ENCODE measurements at regions not wholly inside any gene's neighbourhood (a gene's known extent, or its start where the extent isn't known, plus 50 kb on each side); places are given as distances from the start of the nearest gene placed in this dataset.

GRCh38 chr3:30288830-30289229 is 317.6 kb upstream of the TGFBR2 start (continued):
- TF ChIP-seq, protein P1, sequence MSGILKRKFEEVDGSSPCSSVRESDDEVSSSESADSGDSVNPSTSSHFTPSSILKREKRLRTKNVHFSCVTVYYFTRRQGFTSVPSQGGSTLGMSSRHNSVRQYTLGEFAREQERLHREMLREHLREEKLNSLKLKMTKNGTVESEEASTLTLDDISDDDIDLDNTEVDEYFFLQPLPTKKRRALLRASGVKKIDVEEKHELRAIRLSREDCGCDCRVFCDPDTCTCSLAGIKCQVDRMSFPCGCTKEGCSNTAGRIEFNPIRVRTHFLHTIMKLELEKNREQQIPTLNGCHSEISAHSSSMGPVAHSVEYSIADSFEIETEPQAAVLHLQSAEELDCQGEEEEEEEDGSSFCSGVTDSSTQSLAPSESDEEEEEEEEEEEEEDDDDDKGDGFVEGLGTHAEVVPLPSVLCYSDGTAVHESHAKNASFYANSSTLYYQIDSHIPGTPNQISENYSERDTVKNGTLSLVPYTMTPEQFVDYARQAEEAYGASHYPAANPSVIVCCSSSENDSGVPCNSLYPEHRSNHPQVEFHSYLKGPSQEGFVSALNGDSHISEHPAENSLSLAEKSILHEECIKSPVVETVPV (CRISPR knock-in tag; IDR thresholded peaks at IDR 0.05), result no peak
- no peak for TF ChIP-seq GLIS3 (CRISPR knock-in tag; IDR thresholded peaks at IDR 0.05)
- no peak for TF ChIP-seq TOX (CRISPR knock-in tag; IDR thresholded peaks at IDR 0.05; ENCODE audit: borderline replicate concordance)
- no peak for TF ChIP-seq ZNF8 (CRISPR knock-in tag; IDR thresholded peaks at IDR 0.05)
- TF ChIP-seq ZC3H10 (CRISPR knock-in tag; IDR thresholded peaks at IDR 0.05), result no peak
- no peak for TF ChIP-seq OSR1 (CRISPR knock-in tag; IDR thresholded peaks at IDR 0.05)
- TF ChIP-seq ZFP3 (CRISPR knock-in tag; IDR thresholded peaks at IDR 0.05), result no peak
- no peak for TF ChIP-seq CSDC2 (CRISPR knock-in tag; IDR thresholded peaks at IDR 0.05)
- no peak for TF ChIP-seq ISL1 (CRISPR knock-in tag; IDR thresholded peaks at IDR 0.05)
- TF ChIP-seq TCF4 (CRISPR knock-in tag; IDR thresholded peaks at IDR 0.05; ENCODE audit: borderline replicate concordance), result no peak
- no peak for TF ChIP-seq ZFP30 (CRISPR knock-in tag; IDR thresholded peaks at IDR 0.05)
- TF ChIP-seq, protein P2, sequence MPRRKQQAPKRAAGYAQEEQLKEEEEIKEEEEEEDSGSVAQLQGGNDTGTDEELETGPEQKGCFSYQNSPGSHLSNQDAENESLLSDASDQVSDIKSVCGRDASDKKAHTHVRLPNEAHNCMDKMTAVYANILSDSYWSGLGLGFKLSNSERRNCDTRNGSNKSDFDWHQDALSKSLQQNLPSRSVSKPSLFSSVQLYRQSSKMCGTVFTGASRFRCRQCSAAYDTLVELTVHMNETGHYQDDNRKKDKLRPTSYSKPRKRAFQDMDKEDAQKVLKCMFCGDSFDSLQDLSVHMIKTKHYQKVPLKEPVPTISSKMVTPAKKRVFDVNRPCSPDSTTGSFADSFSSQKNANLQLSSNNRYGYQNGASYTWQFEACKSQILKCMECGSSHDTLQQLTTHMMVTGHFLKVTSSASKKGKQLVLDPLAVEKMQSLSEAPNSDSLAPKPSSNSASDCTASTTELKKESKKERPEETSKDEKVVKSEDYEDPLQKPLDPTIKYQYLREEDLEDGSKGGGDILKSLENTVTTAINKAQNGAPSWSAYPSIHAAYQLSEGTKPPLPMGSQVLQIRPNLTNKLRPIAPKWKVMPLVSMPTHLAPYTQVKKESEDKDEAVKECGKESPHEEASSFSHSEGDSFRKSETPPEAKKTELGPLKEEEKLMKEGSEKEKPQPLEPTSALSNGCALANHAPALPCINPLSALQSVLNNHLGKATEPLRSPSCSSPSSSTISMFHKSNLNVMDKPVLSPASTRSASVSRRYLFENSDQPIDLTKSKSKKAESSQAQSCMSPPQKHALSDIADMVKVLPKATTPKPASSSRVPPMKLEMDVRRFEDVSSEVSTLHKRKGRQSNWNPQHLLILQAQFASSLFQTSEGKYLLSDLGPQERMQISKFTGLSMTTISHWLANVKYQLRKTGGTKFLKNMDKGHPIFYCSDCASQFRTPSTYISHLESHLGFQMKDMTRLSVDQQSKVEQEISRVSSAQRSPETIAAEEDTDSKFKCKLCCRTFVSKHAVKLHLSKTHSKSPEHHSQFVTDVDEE (CRISPR knock-in tag; IDR thresholded peaks at IDR 0.05), result no peak

GRCh38 chr3:30289324-30289723 is 317.1 kb upstream of the TGFBR2 start:
- TF ChIP-seq POU6F1 (CRISPR knock-in tag; IDR thresholded peaks at IDR 0.05; ENCODE audit: borderline replicate concordance, low read depth), result no peak
- no peak for TF ChIP-seq SNAI2 (CRISPR knock-in tag; IDR thresholded peaks at IDR 0.05)
- no peak for TF ChIP-seq ZNF70 (CRISPR knock-in tag; IDR thresholded peaks at IDR 0.05)
- TF ChIP-seq ISL1 (CRISPR knock-in tag; IDR thresholded peaks at IDR 0.05), result no peak
- TF ChIP-seq CSDC2 (CRISPR knock-in tag; IDR thresholded peaks at IDR 0.05), result no peak
- no peak for TF ChIP-seq TOX (CRISPR knock-in tag; IDR thresholded peaks at IDR 0.05; ENCODE audit: borderline replicate concordance)
- TF ChIP-seq ZNF565 (CRISPR knock-in tag; conservative IDR thresholded peaks at IDR 0.05; ENCODE audit: low read depth), result no peak
- no peak for TF ChIP-seq GLIS3 (CRISPR knock-in tag; IDR thresholded peaks at IDR 0.05)
- TF ChIP-seq PATZ1 (CRISPR knock-in tag; IDR thresholded peaks at IDR 0.05; ENCODE audit: borderline replicate concordance), result no peak
- TF ChIP-seq ZFP30 (CRISPR knock-in tag; IDR thresholded peaks at IDR 0.05), result no peak
- TF ChIP-seq, protein P1 (CRISPR knock-in tag; IDR thresholded peaks at IDR 0.05), result no peak
- no peak for TF ChIP-seq ESRRG (CRISPR knock-in tag; IDR thresholded peaks at IDR 0.05)
- TF ChIP-seq ZFP3 (CRISPR knock-in tag; IDR thresholded peaks at IDR 0.05), result no peak
- TF ChIP-seq RARB (CRISPR knock-in tag; IDR thresholded peaks at IDR 0.05), result no peak
- TF ChIP-seq, protein P3, sequence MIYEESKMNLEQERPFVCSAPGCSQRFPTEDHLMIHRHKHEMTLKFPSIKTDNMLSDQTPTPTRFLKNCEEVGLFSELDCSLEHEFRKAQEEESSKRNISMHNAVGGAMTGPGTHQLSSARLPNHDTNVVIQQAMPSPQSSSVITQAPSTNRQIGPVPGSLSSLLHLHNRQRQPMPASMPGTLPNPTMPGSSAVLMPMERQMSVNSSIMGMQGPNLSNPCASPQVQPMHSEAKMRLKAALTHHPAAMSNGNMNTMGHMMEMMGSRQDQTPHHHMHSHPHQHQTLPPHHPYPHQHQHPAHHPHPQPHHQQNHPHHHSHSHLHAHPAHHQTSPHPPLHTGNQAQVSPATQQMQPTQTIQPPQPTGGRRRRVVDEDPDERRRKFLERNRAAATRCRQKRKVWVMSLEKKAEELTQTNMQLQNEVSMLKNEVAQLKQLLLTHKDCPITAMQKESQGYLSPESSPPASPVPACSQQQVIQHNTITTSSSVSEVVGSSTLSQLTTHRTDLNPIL (CRISPR knock-in tag; IDR thresholded peaks at IDR 0.05; ENCODE audit: low read depth), result no peak
- ATAC-seq, result no peak

- TF ChIP-seq RARB (CRISPR knock-in tag; IDR thresholded peaks at IDR 0.05) (no peak), ZFP3 (CRISPR knock-in tag; IDR thresholded peaks at IDR 0.05) (no peak), ZNF8 (CRISPR knock-in tag; IDR thresholded peaks at IDR 0.05) (no peak), GLIS3 (CRISPR knock-in tag; IDR thresholded peaks at IDR 0.05) (no peak), OSR1 (CRISPR knock-in tag; IDR thresholded peaks at IDR 0.05) (no peak), PPARA (CRISPR knock-in tag; IDR thresholded peaks at IDR 0.05; ENCODE audit: borderline replicate concordance) (no peak), ZNF565 (CRISPR knock-in tag; conservative IDR thresholded peaks at IDR 0.05; ENCODE audit: low read depth) (no peak), ISL1 (CRISPR knock-in tag; IDR thresholded peaks at IDR 0.05) (no peak), ARNTL (CRISPR knock-in tag; IDR thresholded peaks at IDR 0.05; ENCODE audit: borderline replicate concordance, low read depth) (no peak), TCF4 (CRISPR knock-in tag; IDR thresholded peaks at IDR 0.05; ENCODE audit: borderline replicate concordance) (no peak), ZNF70 (CRISPR knock-in tag; IDR thresholded peaks at IDR 0.05) (no peak), CSDC2 (CRISPR knock-in tag; IDR thresholded peaks at IDR 0.05) (no peak), ZC3H10 (CRISPR knock-in tag; IDR thresholded peaks at IDR 0.05) (no peak), BACH2 (CRISPR knock-in tag; IDR thresholded peaks at IDR 0.05; ENCODE audit: borderline replicate concordance) (no peak)
- TF ChIP-seq, protein P3 (CRISPR knock-in tag; IDR thresholded peaks at IDR 0.05; ENCODE audit: low read depth), result no peak
- ATAC-seq, result no peak
These were observed 316.6 kb upstream of the TGFBR2 start for GRCh38 chr3:30289766-30290165.

All from SK-N-SH treated with all-trans-retinoic acid at 6 μM for 48 hours (cell line).